ENCODE measurements at regions not wholly inside any gene's neighbourhood (a gene's known extent, or its start where the extent isn't known, plus 50 kb on each side); places are given as distances from the start of the nearest gene placed in this dataset.

GRCh38 chr2:118254116-118254515 lies 165.8 kb downstream of the INSIG2 start:
- Histone ChIP-seq H4K20me1 (ENCODE audit: low read depth, low read length) (no peaks in the 10 kb centered on the region), H3K79me2 (ENCODE audit: insufficient read depth, low read length) (no peaks in the 10 kb centered on the region), H3K9me2 (replicated peaks; ENCODE audit: insufficient read depth, low read length) (no peaks in the 10 kb centered on the region), H3K27me3 (ENCODE audit: low read length) (no peaks in the 10 kb centered on the region), H3K4me3 (ENCODE audit: insufficient read depth, low read length, poor library complexity, severe bottlenecking) (no peak overlapping the region), H3K9me3 (ENCODE audit: insufficient read depth, low read length) (no peaks in the 10 kb centered on the region), H3K4me2 (ENCODE audit: low read depth, low read length, poor library complexity, severe bottlenecking) (no peak overlapping the region), H3K36me3 (ENCODE audit: low read length) (no peaks in the 10 kb centered on the region), H3K27ac (ENCODE audit: low read depth, low read length) (no peak overlapping the region), H2AFZ (ENCODE audit: low read depth, low read length, severe bottlenecking) (no peak overlapping the region), H3F3A (ENCODE audit: insufficient read depth) (no peaks in the 10 kb centered on the region), H3K9ac (ENCODE audit: low read length) (no peak overlapping the region)
- TF ChIP-seq, protein P1, sequence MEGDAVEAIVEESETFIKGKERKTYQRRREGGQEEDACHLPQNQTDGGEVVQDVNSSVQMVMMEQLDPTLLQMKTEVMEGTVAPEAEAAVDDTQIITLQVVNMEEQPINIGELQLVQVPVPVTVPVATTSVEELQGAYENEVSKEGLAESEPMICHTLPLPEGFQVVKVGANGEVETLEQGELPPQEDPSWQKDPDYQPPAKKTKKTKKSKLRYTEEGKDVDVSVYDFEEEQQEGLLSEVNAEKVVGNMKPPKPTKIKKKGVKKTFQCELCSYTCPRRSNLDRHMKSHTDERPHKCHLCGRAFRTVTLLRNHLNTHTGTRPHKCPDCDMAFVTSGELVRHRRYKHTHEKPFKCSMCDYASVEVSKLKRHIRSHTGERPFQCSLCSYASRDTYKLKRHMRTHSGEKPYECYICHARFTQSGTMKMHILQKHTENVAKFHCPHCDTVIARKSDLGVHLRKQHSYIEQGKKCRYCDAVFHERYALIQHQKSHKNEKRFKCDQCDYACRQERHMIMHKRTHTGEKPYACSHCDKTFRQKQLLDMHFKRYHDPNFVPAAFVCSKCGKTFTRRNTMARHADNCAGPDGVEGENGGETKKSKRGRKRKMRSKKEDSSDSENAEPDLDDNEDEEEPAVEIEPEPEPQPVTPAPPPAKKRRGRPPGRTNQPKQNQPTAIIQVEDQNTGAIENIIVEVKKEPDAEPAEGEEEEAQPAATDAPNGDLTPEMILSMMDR (IDR thresholded peaks at IDR 0.05; ENCODE audit: insufficient read depth, low read length, poor library complexity, severe bottlenecking) = no peak
- TF ChIP-seq EZH2phosphoT487 (conservative IDR thresholded peaks at IDR 0.05; ENCODE audit: low read length) = no peak

DNA sequence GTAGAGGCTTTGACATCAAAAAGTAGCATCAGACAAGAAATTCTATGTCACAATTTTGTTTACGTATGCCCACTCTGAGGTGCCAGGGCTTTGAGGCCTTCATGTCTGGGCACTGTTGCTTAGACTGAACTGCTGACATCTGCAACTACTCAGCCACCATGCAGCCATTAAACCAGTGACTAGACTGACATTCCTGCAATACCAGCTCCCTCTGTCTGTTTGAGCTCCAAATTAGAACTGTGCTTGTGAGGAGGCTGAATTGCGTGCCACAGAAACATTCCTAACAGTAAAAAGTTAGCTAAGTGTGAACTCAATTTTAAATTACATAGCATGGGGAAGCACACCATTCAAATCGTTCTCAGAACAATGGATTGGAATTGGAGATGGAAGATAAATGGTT lies 163.2 kb downstream of the INSIG2 start:
- H3K36me3 ChIP-seq (ENCODE audit: low read length) = no peaks in the 10 kb centered on the region
- no peaks in the 10 kb centered on the region for H3K9me3 ChIP-seq (ENCODE audit: insufficient read depth, low read length)
- H3K4me3 ChIP-seq (ENCODE audit: insufficient read depth, low read length, poor library complexity, severe bottlenecking) = no peak overlapping the region
- no peak overlapping the region for H3K27ac ChIP-seq (ENCODE audit: low read depth, low read length)
- no peaks in the 10 kb centered on the region for H3K9me2 ChIP-seq (replicated peaks; ENCODE audit: insufficient read depth, low read length)
- H3K79me2 ChIP-seq (ENCODE audit: insufficient read depth, low read length) = no peaks in the 10 kb centered on the region
- no peaks in the 10 kb centered on the region for H3K27me3 ChIP-seq (ENCODE audit: low read length)
- H3F3A ChIP-seq (ENCODE audit: insufficient read depth) = no peaks in the 10 kb centered on the region
- no peak overlapping the region for H3K9ac ChIP-seq (ENCODE audit: low read length)
- H3K4me2 ChIP-seq (ENCODE audit: low read depth, low read length, poor library complexity, severe bottlenecking) = no peak overlapping the region
- TF ChIP-seq, protein P1 (IDR thresholded peaks at IDR 0.05; ENCODE audit: insufficient read depth, low read length, poor library complexity, severe bottlenecking) = no peak
- no peak for TF ChIP-seq EZH2phosphoT487 (conservative IDR thresholded peaks at IDR 0.05; ENCODE audit: low read length)
- no peak overlapping the region for H2AFZ ChIP-seq (ENCODE audit: low read depth, low read length, severe bottlenecking)
- no peaks in the 10 kb centered on the region for H4K20me1 ChIP-seq (ENCODE audit: low read depth, low read length)

- Histone ChIP-seq H3K9me2 (replicated peaks; ENCODE audit: insufficient read depth, low read length) (no peaks in the 10 kb centered on the region), H3F3A (ENCODE audit: insufficient read depth) (no peaks in the 10 kb centered on the region), H3K27ac (ENCODE audit: low read depth, low read length) (no peak overlapping the region), H2AFZ (ENCODE audit: low read depth, low read length, severe bottlenecking) (no peak overlapping the region), H3K4me2 (ENCODE audit: low read depth, low read length, poor library complexity, severe bottlenecking) (no peak overlapping the region), H3K27me3 (ENCODE audit: low read length) (no peaks in the 10 kb centered on the region), H3K9me3 (ENCODE audit: insufficient read depth, low read length) (no peaks in the 10 kb centered on the region), H3K79me2 (ENCODE audit: insufficient read depth, low read length) (no peaks in the 10 kb centered on the region), H3K9ac (ENCODE audit: low read length) (no peak overlapping the region), H3K36me3 (ENCODE audit: low read length) (no peaks in the 10 kb centered on the region), H3K4me3 (ENCODE audit: insufficient read depth, low read length, poor library complexity, severe bottlenecking) (no peak overlapping the region), H4K20me1 (ENCODE audit: low read depth, low read length) (no peaks in the 10 kb centered on the region)
- no peak for TF ChIP-seq EZH2phosphoT487 (conservative IDR thresholded peaks at IDR 0.05; ENCODE audit: low read length)
- TF ChIP-seq, protein P1 (IDR thresholded peaks at IDR 0.05; ENCODE audit: insufficient read depth, low read length, poor library complexity, severe bottlenecking) = no peak
Measured at GRCh38 chr2:118250463-118250862, 162.2 kb downstream of the INSIG2 start.

Data from SU-DHL-6 (cell line).